ENCODE measurements at regions not wholly inside any gene's neighbourhood (a gene's known extent, or its start where the extent isn't known, plus 50 kb on each side); places are given as distances from the start of the nearest gene placed in this dataset.

- DNase-seq (ENCODE audit: low read depth in 1 of 2, low spot score in 1 of 2): no peak
Measured at GRCh38 chr1:11413986-11414391, 65.0 kb upstream of the DISP3 start.

- DNase-seq (ENCODE audit: low read depth in 1 of 2, low spot score in 1 of 2): no peak
Measured at GRCh38 chr1:11414926-11415538, 63.9 kb upstream of the DISP3 start.

- no peak for DNase-seq (ENCODE audit: low read depth in 1 of 2, low spot score in 1 of 2)
Measured at GRCh38 chr1:11417162-11417561, 61.8 kb upstream of the DISP3 start.

DNA sequence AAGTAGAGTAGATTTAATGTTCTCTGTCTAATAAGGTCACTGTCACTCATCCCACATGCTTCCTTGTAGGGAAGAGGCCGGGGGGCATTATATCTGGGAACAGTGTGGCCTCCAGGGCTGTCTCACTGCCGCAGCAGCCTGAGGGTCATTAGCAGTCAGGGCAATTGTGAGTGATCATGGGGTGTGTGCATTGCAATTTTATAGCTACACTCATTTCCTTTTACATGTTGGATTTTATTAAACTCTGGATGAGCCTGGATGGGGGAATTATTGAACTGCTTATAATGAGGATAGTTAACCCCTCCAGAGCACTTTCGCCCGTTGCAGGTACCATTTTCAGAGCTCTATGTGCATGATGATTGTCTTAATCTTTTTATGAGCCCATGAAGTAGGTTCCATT, 60.9 kb upstream of the DISP3 start:
- DNase-seq (ENCODE audit: low read depth in 1 of 2, low spot score in 1 of 2): no peak

DNA sequence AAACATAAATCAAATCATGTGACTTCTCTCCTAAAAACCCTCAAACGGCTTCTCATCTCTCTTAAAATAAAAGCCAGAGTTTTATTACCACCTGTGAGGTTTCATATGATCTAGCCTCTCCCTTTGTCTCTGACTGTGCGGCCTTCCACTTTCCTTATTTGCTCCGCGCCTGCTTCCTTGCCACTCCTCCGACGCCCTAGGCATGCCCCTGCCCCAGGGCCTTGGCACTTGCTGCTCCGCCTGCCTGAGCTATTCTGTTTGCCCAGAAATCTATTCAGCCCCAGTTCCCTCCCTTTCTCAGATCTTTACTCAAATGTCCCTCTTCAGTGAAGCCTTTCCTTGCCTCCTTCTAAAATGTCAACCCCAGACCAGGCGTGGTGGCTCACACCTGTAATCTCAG, 57.5 kb upstream of the DISP3 start:
- no peak for DNase-seq (ENCODE audit: low read depth in 1 of 2, low spot score in 1 of 2)

GRCh38 chr1:11422686-11423085, 56.3 kb upstream of the DISP3 start:
- no peak for DNase-seq (ENCODE audit: low read depth in 1 of 2, low spot score in 1 of 2)

DNA sequence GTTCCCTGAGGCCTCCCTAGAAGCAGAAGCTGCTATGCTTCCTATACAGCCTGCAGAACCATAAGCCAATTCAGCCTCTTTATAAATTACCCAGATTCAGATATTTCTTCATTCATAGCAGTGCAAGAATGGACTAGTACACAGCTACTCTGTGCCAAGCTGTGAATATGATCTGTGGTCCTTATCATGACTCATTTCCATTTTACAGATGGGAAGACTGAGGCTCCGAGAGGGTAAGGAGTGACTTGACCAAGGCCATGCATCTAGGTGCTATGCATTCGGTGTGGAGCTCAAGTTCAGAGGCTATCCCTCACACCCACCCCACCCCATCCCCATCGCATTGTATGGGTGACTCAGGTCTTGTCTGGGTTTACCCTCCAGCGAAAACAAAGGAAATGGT, 52.3 kb upstream of the DISP3 start:
- no peak for DNase-seq (ENCODE audit: low read depth in 1 of 2, low spot score in 1 of 2)

DNA sequence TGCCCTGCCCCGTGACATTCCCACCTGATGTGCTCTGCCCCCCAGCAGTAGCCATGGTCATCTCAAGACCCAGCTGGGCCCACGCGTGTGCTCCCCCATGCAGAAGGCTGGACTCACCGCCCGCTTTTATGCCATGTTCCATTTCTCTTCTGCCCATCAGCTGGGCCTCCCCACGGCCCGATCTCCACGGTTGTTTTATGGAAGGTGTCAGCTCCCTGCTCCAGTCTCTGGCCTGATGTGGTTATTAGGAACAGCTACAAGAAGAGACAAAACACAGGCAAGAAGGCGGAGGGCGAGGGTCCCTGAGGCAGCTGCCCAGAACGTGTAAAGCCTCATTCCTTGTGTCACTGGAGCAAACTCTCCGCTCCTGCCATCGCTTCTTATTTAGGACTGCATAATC, 50.2 kb upstream of the DISP3 start:
- DNase-seq (ENCODE audit: low read depth in 1 of 2, low spot score in 1 of 2): no peak

Measured in stimulated activated CD4-positive, alpha-beta T cell treated with anti-CD3 and anti-CD28 coated beads, Interleukin-15, amount 100 ng/mL, for 1 hour (primary cell).